Lung (tissue), 11 donors: ENCODE measurements at regions not wholly inside any gene's neighbourhood (a gene's known extent, or its start where the extent isn't known, plus 50 kb on each side); places are given as distances from the start of the nearest gene placed in this dataset.
A peak's percentile ranks its signal among the peaks of the same experiment; 100 is the strongest.

Experiments used
- ATAC-seq: fragments of 200-7000 bp; cut with Tn5 transposase; one replicate; pipeline ENCODE4 v1.9.1; 2020; ENCODE audit warnings: moderate number of reproducible peaks; ENCODE audit not compliant: insufficient read depth, low FRiP score
- DNase-seq, 3 donors: peaks; one replicate each; pipeline ENCODE4 v3.0.0-alpha.2; 2013 to 2017
- H3K27ac ChIP-seq, 2 donors: one replicate each; pipeline ENCODE4 v1.5.1; 2013; ENCODE audit warnings: mild to moderate bottlenecking in 2 of 2, moderate library complexity in 2 of 2, control low read depth in 1 of 2, inconsistent platforms in 1 of 2, low read depth in 1 of 2, low read length in 1 of 2
- H3K27me3 ChIP-seq, 3 donors: one replicate each; pipeline ENCODE4 v1.5.1; 2013; ENCODE audit warnings: low read length in 2 of 3; ENCODE audit not compliant: control insufficient read depth in 3 of 3, insufficient read depth in 3 of 3
- H3K36me3 ChIP-seq, 4 donors: one replicate each; pipeline ENCODE4 v1.5.1; 2013; ENCODE audit warnings: low read length in 4 of 4, mild to moderate bottlenecking in 1 of 4, moderate library complexity in 1 of 4; ENCODE audit not compliant: control insufficient read depth in 4 of 4, insufficient read depth in 4 of 4
- H3K4me1 ChIP-seq, 5 donors: one replicate each; pipeline ENCODE4 v1.5.1; 2013; ENCODE audit warnings: low read length in 5 of 5, mild to moderate bottlenecking in 2 of 5, moderate library complexity in 1 of 5; ENCODE audit not compliant: control insufficient read depth in 5 of 5, insufficient read depth in 5 of 5
- H3K4me3 ChIP-seq: one replicate; pipeline ENCODE4 v1.5.1; 2013; ENCODE audit warnings: mild to moderate bottlenecking, control low read depth, moderate library complexity
- H3K9ac ChIP-seq, 2 donors: one replicate each; pipeline ENCODE4 v1.5.1; 2013; ENCODE audit warnings: low read length in 2 of 2, control low read depth in 1 of 2; ENCODE audit not compliant: insufficient read depth in 1 of 2
- H3K9me3 ChIP-seq, 4 donors: one replicate each; pipeline ENCODE4 v1.5.1; 2013; ENCODE audit warnings: low read length in 3 of 4, mild to moderate bottlenecking in 1 of 4, moderate library complexity in 1 of 4; ENCODE audit not compliant: control insufficient read depth in 4 of 4, insufficient read depth in 3 of 4
- WGBS, 2 donors: extraction: QIAGEN DNeasy Blood & Tissue Kit; methylation state at CpG; one replicate each; pipeline ENCODE4 v1.1.7; 2013; 5-methylcytosine and 5-hydroxymethylcytosine counted together
- TF ChIP-seq, protein P1 (sequence below): IDR thresholded peaks from 2 replicates; pipeline ENCODE4 v1.5.1; 2012; ENCODE audit warnings: mild to moderate bottlenecking; ENCODE audit errors: control extremely low read depth, extremely low read depth
- donor health status: control.
- donor health status: control.
- donor health status: Bipolar disorder and iron deficiency.
- donor health status: healthy.
- donor health status: DM: yes; HTN: yes; CAD: no.

DNA sequence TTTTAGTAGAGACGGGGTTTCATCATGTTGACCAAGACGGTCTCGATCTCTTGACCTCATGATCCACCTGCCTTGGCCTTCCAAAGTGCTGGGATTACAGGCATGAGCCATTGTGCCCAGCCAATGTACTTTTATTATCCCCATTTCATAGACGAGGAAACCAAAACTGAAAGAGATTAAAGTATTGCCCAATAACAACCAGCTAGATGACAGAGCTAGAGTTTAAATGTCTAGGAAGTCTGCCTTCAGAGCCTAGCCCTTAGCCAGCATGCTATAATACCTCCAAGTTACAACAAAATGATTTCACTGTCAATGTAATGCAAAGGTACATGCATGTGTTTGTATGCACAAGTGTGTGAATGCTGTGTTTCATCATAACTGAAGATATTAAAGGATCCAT is 389.4 kb upstream of the RBMS3 start:
- DNase-seq (no peak), ATAC-seq (no peak)
- H3K27ac ChIP-seq: no peak overlapping the region
- H3K9ac ChIP-seq: no peak overlapping the region
- TF ChIP-seq, protein P1, sequence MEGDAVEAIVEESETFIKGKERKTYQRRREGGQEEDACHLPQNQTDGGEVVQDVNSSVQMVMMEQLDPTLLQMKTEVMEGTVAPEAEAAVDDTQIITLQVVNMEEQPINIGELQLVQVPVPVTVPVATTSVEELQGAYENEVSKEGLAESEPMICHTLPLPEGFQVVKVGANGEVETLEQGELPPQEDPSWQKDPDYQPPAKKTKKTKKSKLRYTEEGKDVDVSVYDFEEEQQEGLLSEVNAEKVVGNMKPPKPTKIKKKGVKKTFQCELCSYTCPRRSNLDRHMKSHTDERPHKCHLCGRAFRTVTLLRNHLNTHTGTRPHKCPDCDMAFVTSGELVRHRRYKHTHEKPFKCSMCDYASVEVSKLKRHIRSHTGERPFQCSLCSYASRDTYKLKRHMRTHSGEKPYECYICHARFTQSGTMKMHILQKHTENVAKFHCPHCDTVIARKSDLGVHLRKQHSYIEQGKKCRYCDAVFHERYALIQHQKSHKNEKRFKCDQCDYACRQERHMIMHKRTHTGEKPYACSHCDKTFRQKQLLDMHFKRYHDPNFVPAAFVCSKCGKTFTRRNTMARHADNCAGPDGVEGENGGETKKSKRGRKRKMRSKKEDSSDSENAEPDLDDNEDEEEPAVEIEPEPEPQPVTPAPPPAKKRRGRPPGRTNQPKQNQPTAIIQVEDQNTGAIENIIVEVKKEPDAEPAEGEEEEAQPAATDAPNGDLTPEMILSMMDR: no peak
- H3K4me3 ChIP-seq: no peak overlapping the region
- 87 to 92% methylated on average over 4 of the region's 4 CpGs for WGBS, 2 donors
- H3K4me1 ChIP-seq: no peaks in the 10 kb centered on the region
- no peaks in the 10 kb centered on the region for H3K9me3 ChIP-seq
- H3K27me3 ChIP-seq: no peaks in the 10 kb centered on the region
- H3K36me3 ChIP-seq: no peaks in the 10 kb centered on the region

DNA sequence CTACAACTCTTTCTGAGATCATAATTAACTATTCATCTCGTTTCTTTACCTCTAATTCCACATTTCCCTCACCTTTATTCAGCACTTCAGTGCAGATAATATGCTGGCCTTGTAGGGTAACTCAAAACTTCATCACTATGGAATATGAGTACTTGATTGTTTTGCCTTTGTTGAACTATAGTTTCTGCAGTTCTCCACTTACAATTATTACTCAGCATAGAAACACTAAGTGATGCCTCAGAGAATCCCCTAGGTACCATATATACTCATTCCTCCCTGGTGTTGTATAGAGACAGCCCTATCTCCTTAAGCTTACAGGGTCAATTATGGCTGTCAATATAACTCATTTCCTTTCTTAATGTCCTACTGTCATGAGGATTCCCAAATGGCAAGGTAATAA is 380.6 kb upstream of the RBMS3 start:
- no peaks in the 10 kb centered on the region for H3K27me3 ChIP-seq
- H3K4me3 ChIP-seq: no peak overlapping the region
- H3K36me3 ChIP-seq: no peaks in the 10 kb centered on the region
- no peak overlapping the region for H3K27ac ChIP-seq
- TF ChIP-seq, protein P1: no peak
- WGBS, 2 donors: 62 to 63% methylated on average over 1 of the region's 1 CpG
- no peak overlapping the region for H3K9ac ChIP-seq
- peaks cover 0 to 6% (median 2%) of the 10 kb centered on the region in 4 donors for H3K9me3 ChIP-seq
- no peak for DNase-seq
- H3K4me1 ChIP-seq: peaks cover 0 to 1% (median 0%) of the 10 kb centered on the region in 5 donors
- no peak for ATAC-seq

DNA sequence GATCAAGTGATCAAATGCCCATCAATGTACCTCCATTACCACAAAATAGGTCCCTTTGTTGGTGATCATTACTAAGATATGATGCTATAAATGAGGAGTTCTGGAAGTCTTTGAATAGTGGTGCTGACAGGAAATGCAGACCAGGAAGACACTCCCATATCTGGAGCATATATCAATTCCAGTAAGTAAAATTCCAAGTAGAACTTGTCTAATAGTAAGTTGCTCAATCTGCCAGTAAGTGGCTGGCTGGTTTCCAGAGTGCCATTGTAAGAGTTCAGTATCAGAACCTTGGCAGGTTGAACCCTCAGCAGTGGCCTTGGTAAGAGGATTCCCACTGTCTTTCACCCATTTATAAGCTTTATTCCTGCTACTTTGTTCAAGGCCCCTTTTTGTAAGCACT is 379.9 kb upstream of the RBMS3 start:
- Histone ChIP-seq H3K4me1 (peaks cover 0 to 1% (median 0%) of the 10 kb centered on the region in 5 donors), H3K27me3 (no peaks in the 10 kb centered on the region), H3K27ac (no peak overlapping the region), H3K36me3 (no peaks in the 10 kb centered on the region), H3K9ac (no peak overlapping the region), H3K4me3 (no peak overlapping the region), H3K9me3 (peaks cover 0 to 6% (median 2%) of the 10 kb centered on the region in 4 donors)
- no peak for ATAC-seq
- TF ChIP-seq, protein P1: no peak
- DNase-seq: peak in 1 of 3 donors; percentile 25

DNA sequence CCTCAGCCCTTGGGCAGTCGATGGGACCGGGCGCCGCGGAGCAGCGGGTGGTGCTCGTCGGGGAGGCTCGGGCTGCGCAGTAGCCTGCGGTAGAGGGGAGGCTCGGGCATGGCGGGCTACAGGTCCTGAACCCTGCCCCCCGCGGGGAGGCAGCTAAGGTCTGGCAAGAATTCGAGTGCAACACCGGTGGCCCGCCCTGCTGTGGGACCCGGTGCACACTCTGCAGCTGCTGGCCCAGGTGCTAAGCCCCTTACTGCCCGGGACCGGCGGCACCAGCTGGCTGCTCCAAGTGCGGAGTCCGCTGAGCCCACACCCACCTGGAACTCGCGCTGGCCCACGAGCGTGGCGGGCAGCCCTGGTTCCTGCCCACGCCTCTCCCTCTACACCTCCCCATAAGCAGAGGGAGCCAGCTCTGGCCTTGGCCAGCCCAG is 377.7 kb upstream of the RBMS3 start:
- Histone ChIP-seq H3K36me3 (no peaks in the 10 kb centered on the region), H3K27me3 (no peaks in the 10 kb centered on the region), H3K27ac (no peak overlapping the region), H3K9me3 (peaks cover 0 to 4% (median 2%) of the 10 kb centered on the region in 4 donors), H3K4me1 (peaks cover 0 to 1% (median 0%) of the 10 kb centered on the region in 5 donors), H3K9ac (no peak overlapping the region), H3K4me3 (no peak overlapping the region)
- TF ChIP-seq, protein P1: no peak
- ATAC-seq (no peak), DNase-seq (no peak)
- WGBS, 2 donors: 98 to 99% methylated on average over 29 to 30 of the region's 30 CpGs
